Ishikawa (cell line): ENCODE measurements at regions not wholly inside any gene's neighbourhood (a gene's known extent, or its start where the extent isn't known, plus 50 kb on each side); places are given as distances from the start of the nearest gene placed in this dataset.

Source experiments
- CEBPB ChIP-seq: IDR thresholded peaks from 2 replicates; pipeline ENCODE4 v1.6.1; 2012
- CREB1 ChIP-seq: IDR thresholded peaks from 2 replicates; pipeline ENCODE4 v1.6.1; 2012; ENCODE audit warnings: low read depth
- EGR1 ChIP-seq: IDR thresholded peaks from 2 replicates; pipeline ENCODE4 v1.6.1; 2012
- EP300 ChIP-seq: IDR thresholded peaks from 2 replicates; pipeline ENCODE4 v1.6.1; 2012; ENCODE audit warnings: borderline replicate concordance
- FOXM1 ChIP-seq: IDR thresholded peaks from 2 replicates; pipeline ENCODE4 v1.6.1; 2012; ENCODE audit warnings: low read depth, borderline replicate concordance
- NFIC ChIP-seq: IDR thresholded peaks from 2 replicates; pipeline ENCODE4 v1.6.1; 2012
- RAD21 ChIP-seq: IDR thresholded peaks from 2 replicates; pipeline ENCODE4 v1.6.1; 2012; ENCODE audit warnings: low read depth
- TAF1 ChIP-seq: IDR thresholded peaks from 2 replicates; pipeline ENCODE4 v1.6.1; 2012; ENCODE audit warnings: low read depth, mild to moderate bottlenecking
- TCF12 ChIP-seq: IDR thresholded peaks from 2 replicates; pipeline ENCODE4 v1.6.1; 2012; ENCODE audit warnings: low read depth
- TEAD4 ChIP-seq: IDR thresholded peaks from 2 replicates; pipeline ENCODE4 v1.6.1; 2012
- YY1 ChIP-seq: IDR thresholded peaks from 2 replicates; pipeline ENCODE4 v1.6.1; 2012; ENCODE audit warnings: low read depth
- ZBTB7A ChIP-seq: IDR thresholded peaks from 2 replicates; pipeline ENCODE4 v1.6.1; 2012; ENCODE audit warnings: low read depth
- TF ChIP-seq, protein P1 (sequence below): IDR thresholded peaks from 2 replicates; pipeline ENCODE4 v1.6.1; 2012
- TF ChIP-seq, protein P2 (sequence below): IDR thresholded peaks from 2 replicates; pipeline ENCODE4 v1.6.1; 2012; ENCODE audit warnings: low read depth, mild to moderate bottlenecking
- TF ChIP-seq, protein P3 (sequence below): IDR thresholded peaks from 2 replicates; pipeline ENCODE4 v1.6.1; 2012

DNA sequence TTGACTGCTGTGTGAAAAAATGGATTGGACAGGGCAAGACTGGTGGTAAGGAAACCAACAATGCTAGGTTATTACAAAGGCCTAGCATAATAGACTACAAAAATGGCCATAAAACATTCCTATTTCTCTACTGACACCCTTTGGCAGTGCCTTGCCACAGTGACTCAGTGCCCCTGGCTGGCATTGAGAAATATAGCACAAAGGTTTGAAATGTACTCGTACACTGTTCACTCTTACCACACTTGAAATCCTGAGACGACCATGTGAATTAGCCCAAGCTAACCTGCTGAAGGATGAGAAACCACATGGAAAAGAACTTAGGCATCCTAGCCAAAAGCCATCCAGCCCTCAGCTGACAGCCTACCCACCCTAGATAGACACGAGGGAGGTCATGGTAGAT lies 149.8 kb upstream of the PALMD start:
- no peak for TF ChIP-seq CEBPB
- no peak for TF ChIP-seq TAF1
- no peak for TF ChIP-seq EP300
- no peak for TF ChIP-seq CREB1
- TF ChIP-seq, protein P1, sequence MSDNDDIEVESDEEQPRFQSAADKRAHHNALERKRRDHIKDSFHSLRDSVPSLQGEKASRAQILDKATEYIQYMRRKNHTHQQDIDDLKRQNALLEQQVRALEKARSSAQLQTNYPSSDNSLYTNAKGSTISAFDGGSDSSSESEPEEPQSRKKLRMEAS = no peak
- no peak for TF ChIP-seq ZBTB7A
- no peak for TF ChIP-seq FOXM1
- TF ChIP-seq, protein P2, sequence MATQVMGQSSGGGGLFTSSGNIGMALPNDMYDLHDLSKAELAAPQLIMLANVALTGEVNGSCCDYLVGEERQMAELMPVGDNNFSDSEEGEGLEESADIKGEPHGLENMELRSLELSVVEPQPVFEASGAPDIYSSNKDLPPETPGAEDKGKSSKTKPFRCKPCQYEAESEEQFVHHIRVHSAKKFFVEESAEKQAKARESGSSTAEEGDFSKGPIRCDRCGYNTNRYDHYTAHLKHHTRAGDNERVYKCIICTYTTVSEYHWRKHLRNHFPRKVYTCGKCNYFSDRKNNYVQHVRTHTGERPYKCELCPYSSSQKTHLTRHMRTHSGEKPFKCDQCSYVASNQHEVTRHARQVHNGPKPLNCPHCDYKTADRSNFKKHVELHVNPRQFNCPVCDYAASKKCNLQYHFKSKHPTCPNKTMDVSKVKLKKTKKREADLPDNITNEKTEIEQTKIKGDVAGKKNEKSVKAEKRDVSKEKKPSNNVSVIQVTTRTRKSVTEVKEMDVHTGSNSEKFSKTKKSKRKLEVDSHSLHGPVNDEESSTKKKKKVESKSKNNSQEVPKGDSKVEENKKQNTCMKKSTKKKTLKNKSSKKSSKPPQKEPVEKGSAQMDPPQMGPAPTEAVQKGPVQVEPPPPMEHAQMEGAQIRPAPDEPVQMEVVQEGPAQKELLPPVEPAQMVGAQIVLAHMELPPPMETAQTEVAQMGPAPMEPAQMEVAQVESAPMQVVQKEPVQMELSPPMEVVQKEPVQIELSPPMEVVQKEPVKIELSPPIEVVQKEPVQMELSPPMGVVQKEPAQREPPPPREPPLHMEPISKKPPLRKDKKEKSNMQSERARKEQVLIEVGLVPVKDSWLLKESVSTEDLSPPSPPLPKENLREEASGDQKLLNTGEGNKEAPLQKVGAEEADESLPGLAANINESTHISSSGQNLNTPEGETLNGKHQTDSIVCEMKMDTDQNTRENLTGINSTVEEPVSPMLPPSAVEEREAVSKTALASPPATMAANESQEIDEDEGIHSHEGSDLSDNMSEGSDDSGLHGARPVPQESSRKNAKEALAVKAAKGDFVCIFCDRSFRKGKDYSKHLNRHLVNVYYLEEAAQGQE = no peak

DNA sequence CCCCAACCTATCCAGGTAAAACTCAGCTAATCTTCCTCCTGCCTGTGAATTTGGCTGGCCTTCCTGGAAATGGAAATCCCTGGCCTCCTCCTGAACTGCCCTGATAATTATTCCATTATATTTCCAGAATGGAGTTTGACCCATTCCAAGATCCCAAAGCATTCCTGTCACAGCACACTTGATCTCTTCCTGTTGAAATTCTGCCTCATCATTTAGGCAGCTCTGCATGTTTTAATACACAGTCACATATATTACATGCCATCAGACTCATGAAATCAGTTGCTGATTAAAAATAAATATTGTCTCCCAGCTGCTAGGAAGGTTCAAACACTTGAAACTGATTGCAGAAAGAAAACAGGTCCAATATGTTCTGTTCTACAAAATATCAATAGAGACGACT lies 148.2 kb upstream of the PALMD start:
- TF ChIP-seq CREB1 = no peak
- TF ChIP-seq EP300 = no peak
- TF ChIP-seq, protein P1 = no peak
- TF ChIP-seq, protein P2 = no peak
- TF ChIP-seq, protein P3, sequence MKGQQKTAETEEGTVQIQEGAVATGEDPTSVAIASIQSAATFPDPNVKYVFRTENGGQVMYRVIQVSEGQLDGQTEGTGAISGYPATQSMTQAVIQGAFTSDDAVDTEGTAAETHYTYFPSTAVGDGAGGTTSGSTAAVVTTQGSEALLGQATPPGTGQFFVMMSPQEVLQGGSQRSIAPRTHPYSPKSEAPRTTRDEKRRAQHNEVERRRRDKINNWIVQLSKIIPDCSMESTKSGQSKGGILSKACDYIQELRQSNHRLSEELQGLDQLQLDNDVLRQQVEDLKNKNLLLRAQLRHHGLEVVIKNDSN = no peak
- TF ChIP-seq FOXM1 = no peak

DNA sequence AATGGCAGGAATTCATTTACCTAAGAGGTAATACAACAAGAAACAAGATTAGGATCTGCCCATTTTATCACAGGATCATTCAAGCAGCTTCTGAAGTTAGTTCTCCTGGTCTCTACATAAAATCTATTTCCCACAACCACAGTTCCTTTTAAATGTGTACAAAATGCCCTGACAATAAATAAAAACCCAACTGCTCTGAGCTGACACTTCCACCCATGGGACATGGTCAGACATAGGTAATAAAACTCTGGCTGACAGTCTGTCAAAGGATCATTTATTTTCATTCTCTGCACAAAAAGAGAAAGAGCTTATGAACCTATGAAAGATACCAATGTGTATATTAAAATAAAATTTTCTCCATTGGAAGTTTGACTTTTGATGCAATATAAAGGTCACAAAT lies 145.4 kb upstream of the PALMD start:
- TF ChIP-seq TEAD4 = no peak
- no peak for TF ChIP-seq ZBTB7A
- no peak for TF ChIP-seq TCF12
- TF ChIP-seq NFIC = no peak
- TF ChIP-seq TAF1 = no peak
- TF ChIP-seq, protein P1 = no peak
- TF ChIP-seq RAD21 = no peak

DNA sequence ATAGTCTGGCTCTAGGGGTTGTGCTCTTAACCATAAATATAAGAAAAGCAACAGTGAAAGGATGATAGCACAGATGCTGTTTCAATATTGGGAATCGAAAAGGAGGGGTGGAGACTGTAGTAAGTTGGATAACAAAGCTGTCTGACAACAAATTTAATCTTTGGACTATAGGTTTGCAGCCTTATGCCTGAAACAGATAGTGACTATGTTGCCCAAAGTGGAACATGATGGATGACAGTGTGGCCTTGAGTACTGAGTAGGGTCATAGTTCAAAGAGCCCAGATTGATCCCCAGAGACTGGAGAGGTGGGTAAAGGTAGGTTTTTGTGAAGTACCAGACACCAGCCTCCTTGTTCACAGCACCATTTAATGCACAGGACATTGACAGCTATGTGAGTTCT lies 144.0 kb upstream of the PALMD start:
- no peak for TF ChIP-seq TAF1
- TF ChIP-seq TEAD4 = no peak
- no peak for TF ChIP-seq RAD21
- TF ChIP-seq ZBTB7A = no peak
- no peak for TF ChIP-seq EGR1
- no peak for TF ChIP-seq YY1

DNA sequence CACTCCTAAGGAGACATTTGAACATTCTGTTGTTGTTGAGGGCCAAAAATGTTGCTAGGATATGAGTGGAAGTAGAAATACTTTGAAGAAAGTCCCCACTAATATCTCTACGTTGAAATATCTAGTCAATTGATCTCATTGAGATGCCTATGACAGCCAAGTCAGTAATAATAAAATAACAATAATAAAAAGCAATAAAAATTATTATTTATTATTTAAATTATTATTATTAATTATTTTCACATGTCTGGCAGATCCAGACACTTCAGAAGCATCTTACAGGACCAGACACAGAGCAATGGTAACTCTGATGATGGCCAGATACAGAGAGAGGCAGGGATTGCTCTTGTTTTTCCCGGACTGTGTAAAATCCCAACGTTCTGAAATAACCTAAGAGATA lies 143.5 kb upstream of the PALMD start:
- TF ChIP-seq, protein P1 = no peak
- TF ChIP-seq ZBTB7A = no peak
- no peak for TF ChIP-seq EGR1
- no peak for TF ChIP-seq TAF1
- TF ChIP-seq, protein P3 = no peak
- TF ChIP-seq CREB1 = no peak
- TF ChIP-seq CEBPB = no peak
- TF ChIP-seq YY1 = no peak
- TF ChIP-seq TCF12 = no peak
- TF ChIP-seq NFIC = no peak
- TF ChIP-seq, protein P2 = no peak
